ENCODE measurements at regions not wholly inside any gene's neighbourhood (a gene's known extent, or its start where the extent isn't known, plus 50 kb on each side); places are given as distances from the start of the nearest gene placed in this dataset.

DNA sequence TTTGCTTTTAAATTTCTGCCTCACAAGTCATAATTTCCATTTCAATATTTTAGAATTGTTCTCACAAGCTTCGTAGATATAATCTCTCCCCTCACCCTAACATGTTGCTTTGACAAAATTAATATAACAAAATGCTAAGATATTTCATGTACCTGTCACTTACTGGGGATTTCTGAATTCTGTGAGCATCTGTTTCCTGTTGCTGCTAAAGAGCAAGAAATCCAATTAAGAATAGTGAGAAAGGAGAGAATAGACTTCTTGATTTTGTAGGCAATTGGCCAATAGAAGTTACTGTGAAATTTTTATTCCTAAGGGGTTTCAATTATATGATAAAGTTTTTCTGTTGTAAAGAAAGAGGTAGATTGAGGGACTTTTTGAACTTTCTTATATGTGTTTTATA is 796.5 kb upstream of the ARRDC3 start:
- ATAC-seq (ENCODE audit: low read depth) (no peak), DNase-seq (no peak)
- no peaks in the 10 kb centered on the region for H3K27me3 ChIP-seq (replicated peaks in 1 of 4; ENCODE audit: control extremely low read depth in 1 of 4, control insufficient read depth in 3 of 4, insufficient read depth in 4 of 4, low read length in 3 of 4)
- no CpG with 5 or more reads among the region's 1 CpG for WGBS (ENCODE audit: insufficient coverage)
- CTCF ChIA-PET: no interaction called here
- Mint-ChIP-seq H3K4me3 (no peak overlapping the region), H3K4me1 (no peaks in the 10 kb centered on the region), H3K27ac (no peak overlapping the region), H3K9me3 (ENCODE audit: insufficient read depth) (no peaks in the 10 kb centered on the region), H3K27me3 (no peaks in the 10 kb centered on the region)
- TF ChIP-seq, protein P1, sequence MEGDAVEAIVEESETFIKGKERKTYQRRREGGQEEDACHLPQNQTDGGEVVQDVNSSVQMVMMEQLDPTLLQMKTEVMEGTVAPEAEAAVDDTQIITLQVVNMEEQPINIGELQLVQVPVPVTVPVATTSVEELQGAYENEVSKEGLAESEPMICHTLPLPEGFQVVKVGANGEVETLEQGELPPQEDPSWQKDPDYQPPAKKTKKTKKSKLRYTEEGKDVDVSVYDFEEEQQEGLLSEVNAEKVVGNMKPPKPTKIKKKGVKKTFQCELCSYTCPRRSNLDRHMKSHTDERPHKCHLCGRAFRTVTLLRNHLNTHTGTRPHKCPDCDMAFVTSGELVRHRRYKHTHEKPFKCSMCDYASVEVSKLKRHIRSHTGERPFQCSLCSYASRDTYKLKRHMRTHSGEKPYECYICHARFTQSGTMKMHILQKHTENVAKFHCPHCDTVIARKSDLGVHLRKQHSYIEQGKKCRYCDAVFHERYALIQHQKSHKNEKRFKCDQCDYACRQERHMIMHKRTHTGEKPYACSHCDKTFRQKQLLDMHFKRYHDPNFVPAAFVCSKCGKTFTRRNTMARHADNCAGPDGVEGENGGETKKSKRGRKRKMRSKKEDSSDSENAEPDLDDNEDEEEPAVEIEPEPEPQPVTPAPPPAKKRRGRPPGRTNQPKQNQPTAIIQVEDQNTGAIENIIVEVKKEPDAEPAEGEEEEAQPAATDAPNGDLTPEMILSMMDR (IDR thresholded peaks at IDR 0.05): no peak
- TF ChIP-seq EZH2 (IDR thresholded peaks at IDR 0.05; ENCODE audit: borderline replicate concordance, insufficient read depth, low read depth, low read length, poor library complexity, severe bottlenecking): no peak
- H2AFZ ChIP-seq (ENCODE audit: insufficient read depth, low read depth, low read length, poor library complexity, severe bottlenecking): no peak overlapping the region
- intact Hi-C loops (cut with micrococcal nuclease): no loop called here
- H3K4me3 ChIP-seq (ENCODE audit: control extremely low read depth in 1 of 5, extremely low read depth in 1 of 5, insufficient read depth in 1 of 5, low read depth in 2 of 5, low read length in 4 of 5): no peak overlapping the region
- no peaks in the 10 kb centered on the region for H3K4me1 ChIP-seq (ENCODE audit: control insufficient read depth in 2 of 2, insufficient read depth in 2 of 2, low read length in 2 of 2)
- no peak overlapping the region for H3K4me2 ChIP-seq (replicated peaks; ENCODE audit: low read depth, low read length, poor library complexity, severe bottlenecking)
- no peaks in the 10 kb centered on the region for H4K20me1 ChIP-seq (ENCODE audit: control insufficient read depth, insufficient read depth, low read length, poor library complexity, severe bottlenecking)
- H3K79me2 ChIP-seq (ENCODE audit: control insufficient read depth, insufficient read depth, low read length): no peaks in the 10 kb centered on the region
- no peak overlapping the region for H3K9ac ChIP-seq (ENCODE audit: low read length)
- no peaks in the 10 kb centered on the region for H3K9me3 ChIP-seq (ENCODE audit: control extremely low read depth in 1 of 3, control insufficient read depth in 2 of 3, insufficient read depth in 1 of 3, low read length in 2 of 3)
- no peak overlapping the region for H3K27ac ChIP-seq (ENCODE audit: low read length in 2 of 2)
- no peaks in the 10 kb centered on the region for H3K36me3 ChIP-seq (replicated peaks in 1 of 2; ENCODE audit: control extremely low read depth in 1 of 2, control insufficient read depth in 1 of 2, extremely low read depth in 1 of 2, insufficient read depth in 2 of 2, low read length in 1 of 2)
- POLR2A ChIA-PET: no interaction called here

DNA sequence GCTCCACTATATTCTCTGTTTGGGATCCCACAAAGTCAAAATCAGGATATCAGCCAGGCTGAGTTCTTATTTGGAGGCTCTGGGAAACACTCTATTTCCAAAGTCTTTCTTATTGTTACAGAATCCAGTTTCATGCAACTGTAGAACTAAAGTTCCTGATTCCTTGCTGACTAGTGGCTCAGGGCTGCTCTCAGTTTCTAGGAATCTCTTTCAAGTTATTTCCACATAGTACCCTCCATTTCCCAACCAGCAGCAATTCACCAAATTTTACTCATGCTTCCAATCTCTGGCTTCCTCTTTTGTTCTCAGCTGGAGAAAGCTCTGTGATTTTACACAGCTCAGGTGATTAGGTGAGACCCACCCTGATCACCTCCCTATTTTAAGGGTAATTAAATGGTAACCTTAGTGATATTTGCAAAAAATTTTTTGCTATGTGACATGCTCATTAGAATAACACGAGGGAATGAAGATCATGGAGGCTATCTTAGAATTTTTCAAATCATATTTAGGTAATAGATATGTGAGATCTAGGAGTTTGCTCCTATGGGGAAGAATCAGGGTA is 794.9 kb upstream of the ARRDC3 start:
- no peaks in the 10 kb centered on the region for H3K9me3 Mint-ChIP-seq (ENCODE audit: insufficient read depth)
- no peak for ATAC-seq (ENCODE audit: low read depth)
- no peak overlapping the region for H3K4me2 ChIP-seq (replicated peaks; ENCODE audit: low read depth, low read length, poor library complexity, severe bottlenecking)
- H2AFZ ChIP-seq (ENCODE audit: insufficient read depth, low read depth, low read length, poor library complexity, severe bottlenecking): no peak overlapping the region
- H3K36me3 ChIP-seq (replicated peaks in 1 of 2; ENCODE audit: control extremely low read depth in 1 of 2, control insufficient read depth in 1 of 2, extremely low read depth in 1 of 2, insufficient read depth in 2 of 2, low read length in 1 of 2): no peaks in the 10 kb centered on the region
- no peaks in the 10 kb centered on the region for H3K27me3 Mint-ChIP-seq
- TF ChIP-seq EZH2 (IDR thresholded peaks at IDR 0.05; ENCODE audit: borderline replicate concordance, insufficient read depth, low read depth, low read length, poor library complexity, severe bottlenecking): no peak
- TF ChIP-seq, protein P1 (IDR thresholded peaks at IDR 0.05): no peak
- no peaks in the 10 kb centered on the region for H3K4me1 Mint-ChIP-seq
- H3K4me3 ChIP-seq (ENCODE audit: control extremely low read depth in 1 of 5, extremely low read depth in 1 of 5, insufficient read depth in 1 of 5, low read depth in 2 of 5, low read length in 4 of 5): no peak overlapping the region
- H3K4me3 Mint-ChIP-seq: no peak overlapping the region
- no peaks in the 10 kb centered on the region for H4K20me1 ChIP-seq (ENCODE audit: control insufficient read depth, insufficient read depth, low read length, poor library complexity, severe bottlenecking)
- H3K27me3 ChIP-seq (replicated peaks in 1 of 4; ENCODE audit: control extremely low read depth in 1 of 4, control insufficient read depth in 3 of 4, insufficient read depth in 4 of 4, low read length in 3 of 4): no peaks in the 10 kb centered on the region
- POLR2A ChIA-PET: no interaction called here
- H3K79me2 ChIP-seq (ENCODE audit: control insufficient read depth, insufficient read depth, low read length): no peaks in the 10 kb centered on the region
- no peak overlapping the region for H3K27ac Mint-ChIP-seq
- CTCF ChIA-PET: no interaction called here
- no peak overlapping the region for H3K27ac ChIP-seq (ENCODE audit: low read length in 2 of 2)
- intact Hi-C loops (cut with micrococcal nuclease): no loop called here
- no peaks in the 10 kb centered on the region for H3K9me3 ChIP-seq (ENCODE audit: control extremely low read depth in 1 of 3, control insufficient read depth in 2 of 3, insufficient read depth in 1 of 3, low read length in 2 of 3)
- no CpG with 5 or more reads among the region's 1 CpG for WGBS (ENCODE audit: insufficient coverage)
- no peak for DNase-seq
- H3K9ac ChIP-seq (ENCODE audit: low read length): no peak overlapping the region
- no peaks in the 10 kb centered on the region for H3K4me1 ChIP-seq (ENCODE audit: control insufficient read depth in 2 of 2, insufficient read depth in 2 of 2, low read length in 2 of 2)

All from B cell (primary cell).